LoVo (cell line): ENCODE measurements at regions not wholly inside any gene's neighbourhood (a gene's known extent, or its start where the extent isn't known, plus 50 kb on each side); places are given as distances from the start of the nearest gene placed in this dataset.

Experiments used
- DNase-seq: peaks from one replicate; pipeline ENCODE4 v3.0.0-alpha.2; 2016; ENCODE audit warnings: low spot score

DNA sequence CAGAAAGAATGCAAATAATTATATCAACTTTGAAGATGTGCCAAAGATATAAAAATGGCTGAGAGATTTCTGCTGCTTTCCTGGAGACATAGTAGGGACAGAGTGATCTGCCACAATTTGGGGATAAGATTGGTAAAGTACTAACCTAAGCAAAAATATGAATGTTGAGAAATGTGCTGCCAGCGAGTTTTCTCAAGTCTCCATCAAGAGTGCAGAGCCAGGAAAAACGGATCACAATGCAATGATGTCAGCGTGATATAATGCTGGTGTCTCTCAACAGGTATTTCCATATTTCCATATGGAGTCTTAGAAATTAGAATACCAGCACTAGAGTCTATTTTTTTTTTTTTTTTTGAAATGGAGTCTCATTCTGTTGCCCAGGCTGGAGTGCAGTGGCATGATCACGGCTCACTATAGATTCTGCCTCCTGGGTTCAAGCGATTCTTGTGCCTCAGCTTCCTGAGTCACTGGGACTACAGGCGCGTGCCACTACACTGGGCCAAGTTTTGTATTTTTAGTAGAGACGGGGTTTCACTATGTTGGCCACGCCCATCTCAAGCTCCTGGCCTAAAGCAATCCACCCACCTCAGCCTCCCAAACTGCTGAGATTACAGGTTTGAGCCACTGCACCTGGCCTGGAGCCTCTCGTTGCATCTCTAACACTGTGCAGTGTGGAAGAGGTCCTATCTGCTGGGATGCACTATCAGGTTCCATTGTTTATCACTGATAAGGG lies 893.5 kb downstream of the TRIML1 start:
- no peak for DNase-seq

DNA sequence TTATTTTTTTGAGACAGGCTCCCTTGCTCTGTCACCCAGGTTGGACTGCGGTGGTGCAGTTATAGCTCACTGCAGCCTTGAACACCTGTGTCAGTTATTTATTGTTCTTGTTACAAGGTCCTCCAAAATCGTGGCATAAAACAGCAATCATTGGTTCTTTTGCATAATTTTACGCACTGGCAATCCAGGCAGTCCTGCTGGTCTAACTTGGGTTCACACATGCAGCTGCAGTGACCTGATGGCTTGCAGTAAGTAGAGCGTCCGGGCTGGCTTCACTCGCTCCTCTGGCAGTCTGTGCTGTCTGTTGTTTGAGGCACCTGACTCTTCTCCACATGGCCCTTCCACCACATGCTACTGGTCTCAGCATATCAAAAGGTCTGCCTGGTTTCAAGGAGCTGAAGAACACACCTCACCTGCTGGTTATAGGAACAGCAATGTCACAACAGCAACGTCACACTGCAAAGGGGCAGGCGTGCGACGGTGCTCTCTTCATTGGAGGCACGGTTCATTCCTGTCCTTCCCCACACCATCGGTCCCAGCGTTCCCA lies 894.6 kb downstream of the TRIML1 start:
- no peak for DNase-seq

DNA sequence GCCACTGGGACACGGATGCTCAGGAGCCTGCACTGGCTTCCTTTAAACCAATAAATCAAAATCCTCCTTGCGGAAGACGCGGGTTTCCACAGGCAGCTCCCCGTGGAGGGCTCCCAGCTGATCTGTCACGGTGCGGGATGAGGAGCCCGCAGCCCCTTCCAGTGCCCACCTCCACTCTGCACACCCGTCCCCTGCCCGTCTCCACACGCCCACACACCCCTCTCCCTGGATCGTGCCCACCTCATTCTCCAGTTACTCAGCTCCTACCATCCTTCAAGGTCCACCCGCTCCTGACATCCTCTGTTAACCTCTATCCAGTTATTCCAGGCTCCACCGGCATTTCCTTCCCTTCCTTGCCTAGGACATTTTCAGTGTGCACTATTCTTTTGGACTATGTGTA lies 895.9 kb downstream of the TRIML1 start:
- DNase-seq: no peak

DNA sequence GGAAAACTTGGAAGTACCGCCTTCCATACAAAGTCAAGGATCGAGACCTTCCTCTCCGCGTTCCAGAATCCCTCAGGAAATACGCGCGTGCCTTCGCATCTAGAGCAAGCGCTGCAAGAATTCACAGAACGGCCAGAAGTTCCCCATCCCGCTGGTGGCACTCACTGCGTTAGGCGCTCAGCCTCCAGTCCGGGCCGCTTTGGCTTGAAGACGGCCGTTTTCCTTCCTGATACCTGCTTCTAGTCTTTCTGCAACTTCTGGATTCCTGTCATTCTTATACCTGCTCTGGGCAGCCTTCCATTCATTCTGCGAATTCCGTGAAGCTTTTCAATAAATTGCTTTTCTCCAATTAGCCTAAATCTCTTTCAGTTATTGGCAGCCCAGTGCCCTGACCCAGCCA lies 896.4 kb downstream of the TRIML1 start:
- no peak for DNase-seq

DNA sequence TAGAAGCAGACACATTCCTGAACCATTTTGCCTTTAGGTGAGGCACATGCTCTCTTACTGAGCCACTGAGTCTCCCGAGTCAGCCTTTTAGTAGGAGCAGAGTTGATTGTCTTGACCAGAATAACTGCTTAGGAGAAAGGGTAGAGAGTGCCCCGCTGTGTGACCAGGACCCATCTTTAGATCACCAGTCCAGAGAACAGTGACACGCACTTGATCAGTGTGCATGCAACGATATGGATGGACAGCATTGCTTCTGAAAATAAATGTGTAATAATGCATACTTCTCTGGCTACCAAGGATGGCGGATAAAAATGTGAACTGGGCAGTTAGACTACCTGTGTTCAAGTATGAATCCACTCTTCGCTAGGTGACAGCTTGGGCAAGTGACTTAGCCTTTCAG lies 897.7 kb downstream of the TRIML1 start:
- DNase-seq: no peak

DNA sequence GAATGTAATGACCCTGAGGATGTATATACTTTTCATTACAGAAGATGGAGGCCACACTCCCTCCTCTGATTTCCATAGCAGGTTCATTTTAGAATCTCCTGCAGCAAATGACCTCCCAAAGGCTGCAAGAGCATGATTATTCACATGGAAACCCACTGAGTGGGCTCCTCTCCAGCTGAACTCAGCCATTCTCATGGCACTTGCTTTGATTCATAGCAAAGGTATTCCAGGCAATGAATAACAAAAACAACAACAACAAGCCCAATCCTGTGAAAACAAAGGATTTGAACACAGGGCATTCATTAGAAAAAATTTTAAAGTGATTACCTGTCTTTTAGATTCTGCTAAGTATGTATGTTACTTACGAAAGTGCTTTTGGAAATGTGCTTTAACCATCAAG lies 894.0 kb upstream of the FRG1 start:
- DNase-seq: no peak

DNA sequence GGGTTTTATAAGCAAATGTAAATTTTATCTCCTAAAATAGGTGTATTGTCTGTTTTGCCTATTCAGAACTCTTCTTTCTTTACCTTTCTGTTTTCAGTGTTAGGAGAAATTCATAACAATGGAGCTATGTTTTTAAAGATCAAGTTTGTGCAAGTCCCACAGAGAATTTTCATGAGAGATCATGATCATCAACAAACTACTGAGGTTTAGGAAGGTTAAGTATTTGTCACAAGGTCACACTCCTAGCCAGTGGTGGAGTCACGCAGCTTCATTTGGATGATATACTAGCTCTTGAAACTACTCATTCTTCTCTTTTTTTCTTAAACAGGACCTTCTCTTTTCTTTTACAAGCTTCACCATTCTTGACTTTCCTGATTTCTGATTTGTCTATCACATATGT lies 892.6 kb upstream of the FRG1 start:
- no peak for DNase-seq

DNA sequence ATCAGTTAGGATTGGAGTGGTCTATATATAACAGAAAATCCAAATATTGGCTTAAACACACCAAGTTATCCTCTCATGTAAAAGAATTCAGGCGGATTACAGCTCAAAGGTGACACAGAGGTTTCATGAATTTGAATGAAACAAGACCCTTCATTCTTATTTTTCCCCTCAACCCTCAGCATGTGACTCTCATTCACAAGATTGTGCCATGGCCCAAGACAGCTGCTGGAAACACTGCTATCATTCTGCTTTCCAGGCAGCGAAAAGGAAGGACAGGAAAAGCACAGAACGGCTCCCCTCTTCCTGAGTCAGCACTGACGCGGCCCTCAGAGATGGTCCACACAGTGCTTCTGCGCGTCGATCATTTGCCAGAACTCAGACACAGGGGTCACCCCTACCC lies 891.0 kb upstream of the FRG1 start:
- DNase-seq: no peak

DNA sequence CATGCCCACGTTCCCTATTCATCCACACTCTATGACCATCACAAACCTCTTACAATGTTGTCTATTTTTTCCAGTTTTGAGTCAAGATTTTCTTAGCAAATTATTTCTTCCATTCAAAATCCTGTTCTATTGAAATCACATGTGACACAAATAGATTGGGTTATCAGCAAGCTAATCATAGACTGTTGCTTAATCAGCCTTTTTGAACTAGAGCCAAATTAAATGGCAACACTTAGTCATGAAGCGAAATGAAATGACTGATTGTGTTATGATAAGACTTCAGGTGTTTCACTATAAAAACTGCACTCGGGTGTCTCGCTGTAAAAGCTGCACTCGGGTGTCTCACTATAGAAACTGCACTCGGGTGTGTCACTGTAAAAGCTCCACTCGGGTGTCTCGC lies 890.0 kb upstream of the FRG1 start:
- peak; percentile 27 for DNase-seq

DNA sequence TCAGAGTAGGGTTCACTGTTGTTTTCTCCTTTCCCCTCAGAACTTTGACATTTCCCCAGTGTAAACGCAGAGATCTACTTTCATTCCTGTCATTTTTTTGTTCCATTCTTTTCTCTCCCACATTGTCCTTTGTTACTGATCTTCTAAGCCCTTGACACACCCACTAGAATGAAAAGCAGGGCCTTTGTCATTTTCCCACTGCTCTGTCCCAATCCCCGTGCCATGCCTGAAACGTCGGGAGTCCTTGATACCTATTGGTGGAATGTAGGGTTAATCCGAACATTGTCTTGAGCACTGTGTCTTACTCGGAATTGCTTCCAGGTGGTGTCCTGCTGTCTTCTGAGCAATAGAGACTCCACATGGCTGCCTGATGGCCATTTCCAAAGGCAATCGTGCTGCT lies 887.1 kb upstream of the FRG1 start:
- no peak for DNase-seq

DNA sequence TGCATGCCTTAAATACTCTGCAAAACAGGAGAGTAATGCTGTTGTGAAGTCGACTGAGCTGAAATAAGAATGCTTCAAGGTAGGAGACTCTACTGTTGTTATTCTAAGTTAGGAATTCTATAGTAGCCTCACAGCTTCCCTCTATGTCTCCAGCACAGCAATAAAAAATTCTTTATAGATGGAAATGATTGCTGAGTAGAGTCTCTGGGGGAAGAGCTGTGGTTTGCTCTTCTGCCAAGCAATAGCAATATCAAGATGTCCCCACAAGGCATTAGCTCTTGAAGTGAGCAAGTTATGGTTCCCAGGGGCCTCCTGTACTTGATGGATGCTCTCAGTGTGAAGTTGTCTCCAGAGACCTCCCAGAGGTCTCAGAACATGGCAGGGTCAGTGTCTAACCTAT lies 880.6 kb upstream of the FRG1 start:
- no peak for DNase-seq

DNA sequence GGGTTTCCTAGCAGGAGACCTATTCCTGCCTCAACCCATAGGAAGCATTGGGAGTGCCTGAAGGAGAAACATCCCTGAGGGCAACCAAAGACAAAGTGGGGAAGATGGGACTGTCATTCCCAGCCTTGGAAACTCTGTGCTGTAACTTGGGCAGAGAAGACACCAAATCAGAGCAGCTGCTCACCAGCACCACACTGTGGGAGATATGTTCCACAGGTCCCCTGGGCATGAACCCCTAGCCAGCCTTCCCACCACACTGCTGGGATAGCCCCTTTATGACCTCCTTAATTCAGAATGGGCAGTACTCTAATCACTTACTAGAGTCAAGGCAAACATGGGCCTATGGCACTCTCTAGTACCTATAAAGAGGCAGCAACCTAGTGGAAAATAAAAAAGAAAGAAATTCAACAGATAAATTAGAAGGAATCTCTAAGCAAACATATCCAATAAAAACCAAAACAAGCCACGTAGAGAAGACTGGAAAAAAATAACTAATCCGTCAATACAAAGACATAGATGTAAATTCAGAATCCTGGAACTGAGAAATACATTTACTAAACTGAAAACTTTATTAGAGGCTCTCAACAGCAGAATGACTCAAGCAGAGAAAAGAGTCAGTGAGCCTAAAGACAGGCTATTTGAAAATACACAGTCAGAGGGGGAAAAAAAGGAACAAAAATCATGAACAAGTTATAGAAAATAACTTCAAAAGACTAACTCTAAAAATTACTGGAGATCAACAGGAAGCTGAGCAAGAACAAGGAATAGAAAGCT lies 878.4 kb upstream of the FRG1 start:
- no peak for DNase-seq

DNA sequence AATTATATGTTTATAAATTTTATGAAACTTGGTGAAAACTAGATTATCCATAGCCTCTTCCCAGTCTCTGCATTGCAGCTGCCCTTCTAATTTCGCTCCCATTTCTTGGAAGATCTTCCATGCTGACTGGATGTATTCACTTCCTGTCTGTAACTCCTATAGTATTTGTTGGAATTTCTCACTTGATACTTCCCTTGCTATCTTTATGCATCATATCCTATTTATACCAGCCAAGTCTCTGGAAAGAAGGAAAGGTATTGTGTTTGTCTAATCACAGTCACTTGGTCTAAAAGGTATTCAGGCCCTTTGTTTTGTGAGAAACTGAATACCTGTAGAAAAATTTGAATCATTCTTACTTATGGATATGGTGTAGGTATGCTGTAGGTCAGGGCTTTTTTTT lies 870.9 kb upstream of the FRG1 start:
- no peak for DNase-seq

DNA sequence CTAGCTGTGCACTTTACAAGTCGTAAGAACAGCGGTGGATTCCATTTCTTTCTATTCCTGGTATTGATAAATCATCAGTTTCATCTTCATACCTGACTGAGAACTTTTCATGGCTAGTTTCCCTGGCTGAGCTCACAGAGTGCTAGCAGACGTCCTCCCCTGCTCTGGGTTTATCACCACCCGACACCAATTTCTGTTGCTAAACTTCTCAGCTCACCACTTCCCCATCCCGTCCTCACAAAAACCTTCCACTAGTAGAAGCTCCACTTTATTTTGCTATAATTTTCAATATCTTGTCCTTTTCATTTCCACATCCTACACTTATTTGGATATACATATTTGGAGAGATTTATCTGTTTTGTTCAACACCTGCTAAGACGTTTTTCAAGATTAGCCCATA lies 869.4 kb upstream of the FRG1 start:
- DNase-seq: no peak

DNA sequence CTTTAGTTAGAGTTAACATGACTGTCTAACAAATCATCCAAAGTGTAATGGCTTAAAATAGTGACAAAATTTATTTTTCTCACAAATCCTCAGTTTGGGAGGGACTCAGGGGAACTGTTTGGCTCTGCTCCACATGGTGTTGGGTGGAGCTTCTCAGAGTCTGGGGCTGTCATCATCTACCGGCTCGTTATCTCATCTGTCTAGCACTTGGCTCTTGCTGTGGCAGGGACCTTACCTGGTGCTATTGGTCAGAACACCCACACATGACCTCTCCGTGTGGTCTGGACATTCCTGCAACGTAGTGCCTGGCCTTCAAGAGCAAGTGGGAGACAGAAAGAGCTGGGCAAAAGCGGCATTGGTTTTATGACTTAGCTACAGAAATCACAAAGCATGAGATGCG lies 866.9 kb upstream of the FRG1 start:
- no peak for DNase-seq

DNA sequence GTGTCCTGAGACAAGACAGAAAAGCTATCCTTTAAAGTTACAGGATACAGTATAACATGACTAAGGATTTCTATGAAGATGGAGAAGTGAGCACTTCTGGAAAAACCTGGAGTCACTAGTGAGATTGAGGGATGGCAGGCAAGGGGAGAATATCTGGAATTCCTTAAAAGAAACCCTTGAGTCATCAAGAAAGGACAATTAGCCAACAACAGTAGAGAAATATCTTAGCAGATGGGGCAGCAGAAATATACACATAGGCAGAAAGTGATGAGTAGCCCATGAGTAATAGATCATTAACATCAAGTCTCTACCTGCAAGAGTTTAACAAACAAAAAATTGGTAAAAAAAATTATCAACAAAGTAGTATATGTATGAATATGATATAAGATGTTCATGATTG lies 858.8 kb upstream of the FRG1 start:
- no peak for DNase-seq

DNA sequence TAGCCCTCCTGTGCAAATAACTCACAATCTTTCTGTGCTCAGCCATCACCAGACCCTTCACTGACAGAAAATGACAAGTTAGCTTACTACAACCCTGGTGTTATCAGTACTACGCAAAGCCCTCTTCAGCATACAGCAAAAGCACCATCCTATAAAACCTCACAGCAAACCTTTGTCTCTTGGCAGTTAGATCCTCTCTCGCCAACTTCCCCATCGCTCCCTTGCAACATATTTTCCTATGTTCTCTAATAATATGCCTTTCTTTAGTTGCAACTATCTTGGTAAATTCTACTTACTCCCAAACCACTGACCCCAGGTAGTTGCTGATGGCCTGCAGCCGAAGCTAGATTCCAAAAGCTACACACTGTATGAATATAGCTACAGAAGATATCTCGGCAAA lies 856.9 kb upstream of the FRG1 start:
- no peak for DNase-seq

DNA sequence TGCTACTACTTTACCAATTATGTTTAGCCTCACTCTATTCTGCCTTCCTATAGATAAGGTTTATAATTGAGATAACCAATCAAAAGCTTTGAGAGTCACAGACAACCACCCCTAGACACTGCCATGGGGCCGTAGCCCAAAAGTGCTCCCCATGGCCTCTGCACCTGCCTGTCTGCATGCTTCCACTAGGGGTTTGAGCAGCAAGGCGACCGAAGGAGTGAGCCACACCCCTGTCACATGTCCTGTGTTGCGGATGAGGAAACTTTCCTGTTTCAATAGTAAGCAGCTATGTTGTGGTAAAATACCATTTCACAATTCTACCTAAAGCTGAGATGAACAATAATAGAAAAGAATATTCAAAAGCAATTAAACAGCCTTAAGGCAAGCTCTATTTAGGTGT lies 856.0 kb upstream of the FRG1 start:
- DNase-seq: no peak

DNA sequence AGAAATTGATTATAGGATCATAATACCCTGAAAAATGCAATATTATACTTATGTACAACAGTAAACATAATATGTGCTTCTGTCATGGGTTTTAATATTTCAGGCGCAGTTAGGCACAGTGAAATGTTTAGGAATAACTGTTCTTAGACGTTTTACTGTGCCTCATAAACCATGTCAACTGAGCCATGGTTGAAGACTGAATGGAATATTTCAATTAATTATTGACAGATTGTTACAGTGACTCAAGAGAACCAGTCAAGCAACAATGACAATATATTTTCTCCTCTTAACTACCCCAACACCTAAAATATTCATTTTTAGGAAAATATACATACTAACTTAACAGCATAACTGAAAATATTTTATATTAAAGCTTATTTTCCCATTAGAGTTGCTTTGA lies 852.7 kb upstream of the FRG1 start:
- DNase-seq: no peak

DNA sequence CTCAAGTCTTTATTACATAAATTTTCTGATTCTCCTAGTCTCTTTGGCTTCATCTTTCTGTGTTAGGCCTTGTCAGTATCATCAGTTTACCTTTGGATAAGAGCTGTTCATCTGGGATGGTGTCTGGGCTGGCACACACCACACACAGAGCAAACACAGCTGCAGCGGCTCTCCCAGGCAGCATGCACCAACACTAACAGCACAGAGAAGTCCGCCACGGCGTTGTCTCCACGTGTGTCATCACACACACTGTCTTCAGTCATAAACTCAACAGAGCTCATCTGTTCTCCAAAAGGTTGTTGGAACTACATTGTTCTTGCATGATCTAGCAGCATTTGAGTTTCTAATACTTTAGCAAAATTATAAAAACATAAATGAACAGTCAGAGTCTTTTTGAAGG lies 851.9 kb upstream of the FRG1 start:
- DNase-seq: no peak

DNA sequence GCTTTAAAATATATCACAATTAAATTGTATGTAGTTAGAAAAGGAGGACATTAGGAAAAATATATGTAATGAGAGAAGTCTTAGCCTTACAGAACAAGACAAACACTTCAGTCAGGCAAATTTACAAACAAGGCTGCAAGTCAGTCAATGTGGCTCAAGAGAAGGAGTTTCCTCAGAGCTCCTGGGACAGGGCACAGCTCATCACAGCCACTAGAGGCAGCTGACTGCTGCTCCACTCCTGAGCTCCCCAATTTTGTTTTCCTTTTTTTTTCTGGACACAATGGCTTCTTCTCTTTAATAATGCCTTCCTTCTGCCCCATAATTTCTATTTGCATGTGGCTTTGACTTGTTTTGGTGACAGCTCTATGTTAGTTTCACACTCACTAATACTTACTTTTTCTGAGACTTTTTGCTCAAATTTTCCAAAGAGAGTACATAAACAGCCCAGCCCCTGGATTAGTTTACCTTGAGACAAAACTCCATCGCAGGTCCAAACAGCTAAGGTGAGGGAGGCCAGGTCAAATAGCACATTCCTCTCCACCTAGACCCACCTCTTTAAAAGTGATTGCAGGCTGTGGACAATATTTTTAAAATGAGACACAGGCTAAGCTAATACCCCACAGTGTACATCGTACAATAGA lies 850.4 kb upstream of the FRG1 start:
- peak; percentile 12 for DNase-seq

DNA sequence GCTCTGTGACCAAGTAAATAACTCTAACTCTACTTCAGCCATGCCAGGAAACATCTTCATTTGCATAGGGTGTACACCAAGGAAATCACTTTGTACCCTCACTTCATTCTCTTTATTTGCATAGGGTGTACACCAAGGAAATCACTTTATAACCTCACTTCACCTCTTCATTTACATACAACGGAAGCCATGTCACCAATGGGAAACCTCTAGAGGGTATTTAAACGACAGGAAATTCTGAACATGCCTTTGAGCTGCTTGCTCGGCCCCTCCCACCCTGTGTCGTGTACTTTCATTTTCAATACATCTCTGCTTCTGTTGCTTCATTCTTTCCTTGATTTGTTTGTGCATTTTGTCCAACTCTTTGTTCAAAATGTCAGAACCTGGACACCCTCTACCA lies 848.1 kb upstream of the FRG1 start:
- no peak for DNase-seq

DNA sequence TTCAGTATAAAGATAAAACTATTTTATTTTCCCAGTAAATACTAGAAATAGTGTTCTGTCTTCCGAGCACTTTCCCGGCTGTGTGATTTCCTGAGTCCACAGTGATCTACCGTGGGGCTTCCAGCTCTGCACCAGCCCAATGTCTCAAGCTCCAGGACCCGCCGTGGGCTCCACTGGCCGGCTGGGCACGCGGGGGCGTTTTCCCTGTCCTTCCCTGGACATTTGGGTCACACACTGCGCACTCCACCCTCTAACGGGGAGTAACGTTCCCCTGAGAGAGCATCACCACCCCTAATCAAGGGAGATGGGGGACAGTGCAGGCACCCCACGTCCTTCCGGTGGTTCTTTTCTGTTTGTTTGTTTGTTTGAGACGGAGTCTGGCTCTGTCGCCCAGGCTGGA lies 844.6 kb upstream of the FRG1 start:
- no peak for DNase-seq
